ENCODE measurements at regions not wholly inside any gene's neighbourhood (a gene's known extent, or its start where the extent isn't known, plus 50 kb on each side); places are given as distances from the start of the nearest gene placed in this dataset.

- no peak for TF ChIP-seq ZFX (IDR thresholded peaks at IDR 0.05; ENCODE audit: borderline replicate concordance)
- no peak overlapping the region for H3K27ac ChIP-seq
These were observed 190.7 kb downstream of the CDCA7 start for GRCh38 chr2:173545364-173545763.

- TF ChIP-seq CTCF (IDR thresholded peaks at IDR 0.05) (no peak), ZFX (IDR thresholded peaks at IDR 0.05; ENCODE audit: borderline replicate concordance) (no peak)
- H3K27ac ChIP-seq: no peak overlapping the region
These were observed 192.8 kb downstream of the CDCA7 start for GRCh38 chr2:173547499-173547898.

GRCh38 chr2:173550143-173550542, 195.5 kb downstream of the CDCA7 start:
- TF ChIP-seq ZFX (IDR thresholded peaks at IDR 0.05; ENCODE audit: borderline replicate concordance): no peak
- TF ChIP-seq CTCF (IDR thresholded peaks at IDR 0.05): no peak
- H3K27ac ChIP-seq: no peak overlapping the region

- H3K27ac ChIP-seq: no peak overlapping the region
- TF ChIP-seq CTCF (IDR thresholded peaks at IDR 0.05): no peak
- TF ChIP-seq ZFX (IDR thresholded peaks at IDR 0.05; ENCODE audit: borderline replicate concordance): no peak
These were observed 197.9 kb downstream of the CDCA7 start for GRCh38 chr2:173552531-173552930.

GRCh38 chr2:173553593-173553992, 198.9 kb downstream of the CDCA7 start:
- no peak overlapping the region for H3K27ac ChIP-seq
- no peak for TF ChIP-seq ZFX (IDR thresholded peaks at IDR 0.05; ENCODE audit: borderline replicate concordance)
- TF ChIP-seq CTCF (IDR thresholded peaks at IDR 0.05): no peak

- TF ChIP-seq ZFX (IDR thresholded peaks at IDR 0.05; ENCODE audit: borderline replicate concordance): no peak
- TF ChIP-seq CTCF (IDR thresholded peaks at IDR 0.05): no peak
- H3K27ac ChIP-seq: no peak overlapping the region
These were observed 201.2 kb downstream of the CDCA7 start for GRCh38 chr2:173555833-173556232.

GRCh38 chr2:173556816-173557215, 202.1 kb downstream of the CDCA7 start:
- no peak overlapping the region for H3K27ac ChIP-seq
- TF ChIP-seq ZFX (IDR thresholded peaks at IDR 0.05; ENCODE audit: borderline replicate concordance) (no peak), CTCF (IDR thresholded peaks at IDR 0.05) (no peak)

GRCh38 chr2:173557497-173557896, 202.8 kb downstream of the CDCA7 start:
- H3K27ac ChIP-seq: no peak overlapping the region
- TF ChIP-seq CTCF (IDR thresholded peaks at IDR 0.05): no peak
- TF ChIP-seq ZFX (IDR thresholded peaks at IDR 0.05; ENCODE audit: borderline replicate concordance): no peak
